K562 (cell line): ENCODE measurements at regions not wholly inside any gene's neighbourhood (a gene's known extent, or its start where the extent isn't known, plus 50 kb on each side); places are given as distances from the start of the nearest gene placed in this dataset.

Experiments
- ADNP ChIP-seq: fragments of 200-800 bp; sonication (Bioruptor generic); IDR thresholded peaks from 2 replicates; pipeline ENCODE4 v1.6.1; 2016; ENCODE audit warnings: missing genetic modification characterization, missing compliant biosample characterization
- ESRRA ChIP-seq: fragments of 450-650 bp; IDR thresholded peaks from 2 replicates; pipeline ENCODE4 v1.6.1; 2014; ENCODE audit warnings: low read depth, mild to moderate bottlenecking, moderate library complexity, borderline replicate concordance
- FOXK1 ChIP-seq: sonication (generic); formaldehyde crosslinking; IDR thresholded peaks from 2 replicates; pipeline ENCODE4 v1.8.0; 2022; ENCODE audit warnings: missing genetic modification reagents, mild to moderate bottlenecking, borderline replicate concordance
- NR2C1 ChIP-seq, 2 experiments: fragments of 450-650 bp; IDR thresholded peaks; 2 replicates each; pipeline ENCODE4 v1.6.1; 2017; ENCODE audit warnings: mild to moderate bottlenecking in 2 of 2, antibody characterized with exemption in 1 of 2, inconsistent platforms in 1 of 2, missing compliant biosample characterization in 1 of 2, missing genetic modification characterization in 1 of 2
- POLR2AphosphoS2 ChIP-seq: IDR thresholded peaks from 2 replicates; pipeline ENCODE4 v1.6.1; 2012; ENCODE audit warnings: low read length, improper control_type of control experiment
- PTTG1 ChIP-seq: fragments of 450-650 bp; IDR thresholded peaks from 2 replicates; pipeline ENCODE4 v1.6.1; 2016; ENCODE audit warnings: low read depth, mild to moderate bottlenecking, missing genetic modification characterization, missing compliant biosample characterization
- PURB ChIP-seq: sonication (generic); formaldehyde crosslinking; IDR thresholded peaks from 2 replicates; pipeline ENCODE4 v1.9.0; 2021; ENCODE audit warnings: low read depth, mild to moderate bottlenecking, missing genetic modification reagents
- SMAD3 ChIP-seq: fragments of 450-650 bp; formaldehyde crosslinking; conservative IDR thresholded peaks from 2 replicates; pipeline ENCODE4 v1.4.0; 2020; ENCODE audit warnings: mild to moderate bottlenecking
- ZNF253 ChIP-seq: fragments of 250-450 bp; sonication (Bioruptor Pico); conservative IDR thresholded peaks from 2 replicates; pipeline ENCODE4 v1.6.1; 2021; ENCODE audit warnings: mild to moderate bottlenecking
- ZNF431 ChIP-seq: sonication (generic); formaldehyde crosslinking; IDR thresholded peaks from 2 replicates; pipeline ENCODE4 v1.8.0; 2022; ENCODE audit warnings: mild to moderate bottlenecking, missing genetic modification reagents
- TF ChIP-seq, protein P1 (sequence below): fragments of 450-650 bp; formaldehyde crosslinking; IDR thresholded peaks from 2 replicates; pipeline ENCODE4 v1.4.0; 2020; ENCODE audit warnings: mild to moderate bottlenecking, mixed read lengths
- TF ChIP-seq, protein P2 (sequence below), 2 experiments: fragments of 450-650 bp in 1 of 2; sonication (generic) in 1 of 2; formaldehyde crosslinking; conservative IDR thresholded peaks; 2 replicates each; pipeline versions ENCODE4 v1.4.0 to v1.8.1; 2020 to 2022; ENCODE audit warnings: mild to moderate bottlenecking in 1 of 2, missing genetic modification reagents in 1 of 2

DNA sequence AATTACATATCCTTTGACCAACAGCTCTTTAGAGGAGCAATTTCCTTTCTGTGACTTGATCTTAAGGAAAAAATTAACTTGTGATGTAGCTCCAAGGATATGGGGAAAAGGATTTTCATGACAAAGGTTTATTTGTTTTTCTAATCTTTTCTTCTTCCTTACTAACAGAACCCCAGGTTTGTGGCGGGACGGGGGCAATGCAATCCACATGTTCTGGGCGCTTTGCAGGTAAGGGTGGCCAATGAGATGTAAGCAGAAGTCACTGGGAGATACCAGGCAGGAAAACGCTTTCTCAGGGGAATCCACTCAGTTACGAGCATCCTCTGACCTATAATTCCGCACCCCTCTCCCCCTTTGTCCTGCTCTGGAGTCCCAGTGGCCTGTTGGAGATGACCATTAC, 122.0 kb downstream of the MRPS6 start (continued):
- no peak for TF ChIP-seq ADNP (tag)
- no peak for TF ChIP-seq ZNF431 (CRISPR knock-in tag)
- TF ChIP-seq SMAD3 (CRISPR knock-in tag) = no peak
- no peak for TF ChIP-seq NR2C1 (IDR thresholded peaks at IDR 0.05)
- no peak for TF ChIP-seq NR2C1 (tag; IDR thresholded peaks at IDR 0.05)
- TF ChIP-seq POLR2AphosphoS2 = no peak
- TF ChIP-seq, protein P1, sequence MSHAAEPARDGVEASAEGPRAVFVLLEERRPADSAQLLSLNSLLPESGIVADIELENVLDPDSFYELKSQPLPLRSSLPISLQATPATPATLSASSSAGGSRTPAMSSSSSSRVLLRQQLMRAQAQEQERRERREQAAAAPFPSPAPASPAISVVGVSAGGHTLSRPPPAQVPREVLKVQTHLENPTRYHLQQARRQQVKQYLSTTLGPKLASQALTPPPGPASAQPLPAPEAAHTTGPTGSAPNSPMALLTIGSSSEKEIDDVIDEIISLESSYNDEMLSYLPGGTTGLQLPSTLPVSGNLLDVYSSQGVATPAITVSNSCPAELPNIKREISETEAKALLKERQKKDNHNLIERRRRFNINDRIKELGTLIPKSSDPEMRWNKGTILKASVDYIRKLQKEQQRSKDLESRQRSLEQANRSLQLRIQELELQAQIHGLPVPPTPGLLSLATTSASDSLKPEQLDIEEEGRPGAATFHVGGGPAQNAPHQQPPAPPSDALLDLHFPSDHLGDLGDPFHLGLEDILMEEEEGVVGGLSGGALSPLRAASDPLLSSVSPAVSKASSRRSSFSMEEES = no peak
- TF ChIP-seq, protein P2, sequence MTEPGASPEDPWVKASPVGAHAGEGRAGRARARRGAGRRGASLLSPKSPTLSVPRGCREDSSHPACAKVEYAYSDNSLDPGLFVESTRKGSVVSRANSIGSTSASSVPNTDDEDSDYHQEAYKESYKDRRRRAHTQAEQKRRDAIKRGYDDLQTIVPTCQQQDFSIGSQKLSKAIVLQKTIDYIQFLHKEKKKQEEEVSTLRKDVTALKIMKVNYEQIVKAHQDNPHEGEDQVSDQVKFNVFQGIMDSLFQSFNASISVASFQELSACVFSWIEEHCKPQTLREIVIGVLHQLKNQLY (CRISPR knock-in tag; conservative IDR thresholded peaks at IDR 0.05) = no peak
- TF ChIP-seq PTTG1 (tag) = no peak
- TF ChIP-seq ZNF253 (CRISPR knock-in tag) = no peak
- TF ChIP-seq PURB (CRISPR knock-in tag) = no peak
- TF ChIP-seq ESRRA = no peak
- no peak for TF ChIP-seq FOXK1 (CRISPR knock-in tag)
